H1 (cell line): ENCODE measurements at regions not wholly inside any gene's neighbourhood (a gene's known extent, or its start where the extent isn't known, plus 50 kb on each side); places are given as distances from the start of the nearest gene placed in this dataset.

ENCODE experiments used
- ATF3 ChIP-seq: IDR thresholded peaks from 2 replicates; pipeline ENCODE4 v1.6.1; 2011; ENCODE audit warnings: low read depth, mild to moderate bottlenecking, low read length; ENCODE audit not compliant: insufficient read depth
- CEBPB ChIP-seq: IDR thresholded peaks from 2 replicates; pipeline ENCODE4 v1.6.1; 2012; ENCODE audit warnings: low read depth, low read length
- CTCF ChIP-seq, 3 experiments: IDR thresholded peaks; 1 replicate in 2 of 3; 2 replicates in 1 of 3; pipeline versions ENCODE4 v1.5.1 to v1.6.1; 2011; ENCODE audit warnings: low read length in 3 of 3, mild to moderate bottlenecking in 3 of 3, inconsistent platforms in 2 of 3, low read depth in 1 of 3, moderate library complexity in 1 of 3; ENCODE audit not compliant: insufficient read depth in 1 of 3; ENCODE audit errors: control extremely low read depth in 1 of 3
- JUND ChIP-seq: IDR thresholded peaks from 2 replicates; pipeline ENCODE4 v1.6.1; 2011; ENCODE audit warnings: mild to moderate bottlenecking, improper control_type of control experiment, low read length
- PHF8 ChIP-seq: fragments of 200-600 bp; sonication (generic); conservative IDR thresholded peaks from 2 replicates; pipeline ENCODE4 v1.7.1; 2012; ENCODE audit warnings: low read depth, mild to moderate bottlenecking, inconsistent platforms, low read length, moderate library complexity
- POLR2AphosphoS5 ChIP-seq: IDR thresholded peaks from 2 replicates; pipeline ENCODE4 v1.6.1; 2011; ENCODE audit warnings: low read depth, low read length

- TF ChIP-seq CTCF (IDR thresholded peaks at IDR 0.05; ENCODE audit: control extremely low read depth in 1 of 3, insufficient read depth in 1 of 3, low read depth in 1 of 3, low read length in 3 of 3) (no peak), ATF3 (no peak), PHF8 (no peak), JUND (no peak), POLR2AphosphoS5 (no peak), CEBPB (peak; percentile 32; the same call in 1 of the 2 replicates)
These were observed 298.9 kb upstream of the PUDP start for GRCh38 chrX:7446815-7447214.
